Fibroblast of mammary gland (primary cell): ENCODE measurements at regions not wholly inside any gene's neighbourhood (a gene's known extent, or its start where the extent isn't known, plus 50 kb on each side); places are given as distances from the start of the nearest gene placed in this dataset.

Experiments
- DNase-seq: peaks from one replicate; pipeline ENCODE4 v3.0.0-alpha.2; 2010; ENCODE audit warnings: low read depth
- H3K4me3 ChIP-seq: 2 replicates; pipeline ENCODE4 v1.5.1; 2011; ENCODE audit warnings: low read depth, mild to moderate bottlenecking, low read length, moderate library complexity; ENCODE audit not compliant: control insufficient read depth
- CTCF ChIP-seq: conservative IDR thresholded peaks from 2 replicates; pipeline ENCODE4 v1.5.1; 2011; ENCODE audit warnings: low read depth, low read length, inconsistent platforms; ENCODE audit not compliant: control insufficient read depth, insufficient read depth

- no peak for TF ChIP-seq CTCF
- H3K4me3 ChIP-seq, result no peak overlapping the region
- no peak for DNase-seq
These were observed 548.8 kb downstream of the EFNA5 start for GRCh38 chr5:107121793-107122519.

- no peak overlapping the region for H3K4me3 ChIP-seq
- DNase-seq, result no peak
- no peak for TF ChIP-seq CTCF
These were observed 551.1 kb downstream of the EFNA5 start for GRCh38 chr5:107119656-107120055.

GRCh38 chr5:107118184-107119019 lies 552.3 kb downstream of the EFNA5 start:
- no peak for DNase-seq
- no peak for TF ChIP-seq CTCF
- H3K4me3 ChIP-seq, result no peak overlapping the region

- TF ChIP-seq CTCF, result no peak
- H3K4me3 ChIP-seq, result no peak overlapping the region
- DNase-seq, result peak; percentile 6
These were observed 558.5 kb downstream of the EFNA5 start for GRCh38 chr5:107112216-107112615.

- no peak for TF ChIP-seq CTCF
- no peak for DNase-seq
- no peak overlapping the region for H3K4me3 ChIP-seq
These were observed 566.4 kb downstream of the EFNA5 start for GRCh38 chr5:107104040-107104995.

GRCh38 chr5:107103522-107103921 lies 567.2 kb downstream of the EFNA5 start:
- DNase-seq, result no peak
- no peak overlapping the region for H3K4me3 ChIP-seq
- TF ChIP-seq CTCF, result no peak
